Astrocyte (in vitro differentiated cells and primary cell): ENCODE measurements at regions not wholly inside any gene's neighbourhood (a gene's known extent, or its start where the extent isn't known, plus 50 kb on each side); places are given as distances from the start of the nearest gene placed in this dataset.

Experiments used
- DNase-seq: peaks from one replicate; pipeline ENCODE4 v3.0.0-alpha.2; 2010; ENCODE audit warnings: low read depth
- FAIRE-seq: peaks from 2 replicates; lab custom pipeline; 2011; peaks lifted over from hg19 to GRCh38; lab: Jason Lieb, UNC
- H2AFZ ChIP-seq: 2 replicates; pipeline ENCODE4 v1.6.0; 2012; ENCODE audit warnings: low read depth, low read length, inconsistent platforms
- H3K27ac ChIP-seq: 2 replicates; pipeline ENCODE4 v1.5.1; 2011; ENCODE audit warnings: low read depth, low read length, inconsistent platforms
- H3K27me3 ChIP-seq: 2 replicates; pipeline ENCODE4 v1.6.0; 2011; ENCODE audit warnings: low read length, inconsistent platforms; ENCODE audit not compliant: insufficient read depth
- H3K36me3 ChIP-seq: 2 replicates; pipeline ENCODE4 v1.5.1; 2011; ENCODE audit warnings: low read length, inconsistent platforms; ENCODE audit not compliant: insufficient read depth
- H3K4me1 ChIP-seq: 2 replicates; pipeline ENCODE4 v1.5.1; 2011; ENCODE audit warnings: low read length, inconsistent platforms; ENCODE audit not compliant: insufficient read depth
- H3K4me2 ChIP-seq: 2 replicates; pipeline ENCODE4 v1.6.0; 2012; ENCODE audit warnings: low read length, inconsistent platforms
- H3K4me3 ChIP-seq: 2 replicates; pipeline ENCODE4 v1.5.1; 2011; ENCODE audit warnings: low read depth, mild to moderate bottlenecking, low read length, inconsistent platforms; ENCODE audit not compliant: insufficient read depth
- H3K79me2 ChIP-seq: 2 replicates; pipeline ENCODE4 v1.6.0; 2012; ENCODE audit warnings: mild to moderate bottlenecking, low read length, inconsistent platforms; ENCODE audit not compliant: insufficient read depth
- H3K9ac ChIP-seq: 2 replicates; pipeline ENCODE4 v1.6.0; 2012; ENCODE audit warnings: mild to moderate bottlenecking, low read length, inconsistent platforms
- H3K9me3 ChIP-seq: 2 replicates; pipeline ENCODE4 v1.5.1; 2012; ENCODE audit warnings: low read depth, mild to moderate bottlenecking, low read length, inconsistent platforms; ENCODE audit not compliant: insufficient read depth
- H4K20me1 ChIP-seq: 2 replicates; pipeline ENCODE4 v1.6.0; 2012; ENCODE audit warnings: low read length, inconsistent platforms; ENCODE audit not compliant: insufficient read depth
- H3K27ac Mint-ChIP-seq: one replicate; pipeline ENCODE4 v1.8.0; 2021; ENCODE audit warnings: mild to moderate bottlenecking, mixed read lengths; ENCODE audit not compliant: unreplicated experiment
- H3K27me3 Mint-ChIP-seq: one replicate; pipeline ENCODE4 v1.8.0; 2021; ENCODE audit warnings: low read depth, mixed read lengths; ENCODE audit not compliant: unreplicated experiment
- H3K36me3 Mint-ChIP-seq: one replicate; pipeline ENCODE4 v1.8.0; 2021; ENCODE audit warnings: low read depth, mixed read lengths; ENCODE audit not compliant: unreplicated experiment
- H3K4me1 Mint-ChIP-seq: one replicate; pipeline ENCODE4 v1.8.0; 2021; ENCODE audit warnings: low read depth, mixed read lengths; ENCODE audit not compliant: unreplicated experiment
- H3K4me3 Mint-ChIP-seq: one replicate; pipeline ENCODE4 v1.8.0; 2021; ENCODE audit warnings: mild to moderate bottlenecking, moderate library complexity, mixed read lengths; ENCODE audit not compliant: unreplicated experiment
- H3K9me3 Mint-ChIP-seq: one replicate; pipeline ENCODE4 v1.8.0; 2021; ENCODE audit warnings: mild to moderate bottlenecking, mixed read lengths; ENCODE audit not compliant: unreplicated experiment
- CTCF ChIP-seq: IDR thresholded peaks from 2 replicates; pipeline ENCODE4 v1.5.1; 2011; ENCODE audit warnings: low read depth, mild to moderate bottlenecking, inconsistent platforms, low read length, moderate library complexity; ENCODE audit not compliant: insufficient read depth
- EZH2 ChIP-seq: IDR thresholded peaks from 2 replicates; pipeline ENCODE4 v1.6.1; 2012; ENCODE audit warnings: mild to moderate bottlenecking, low read length, inconsistent platforms; ENCODE audit not compliant: insufficient read depth

- Histone ChIP-seq H2AFZ (no peak overlapping the region), H3K27me3 (no peaks in the 10 kb centered on the region), H3K4me1 (no peaks in the 10 kb centered on the region), H3K9me3 (no peaks in the 10 kb centered on the region), H3K27ac (no peak overlapping the region), H3K4me3 (no peak overlapping the region), H3K36me3 (no peaks in the 10 kb centered on the region), H3K79me2 (no peaks in the 10 kb centered on the region), H4K20me1 (no peaks in the 10 kb centered on the region), H3K4me2 (no peak overlapping the region), H3K9ac (no peak overlapping the region)
- no peaks in the 10 kb centered on the region for H3K27me3 Mint-ChIP-seq
- FAIRE-seq (no peak), DNase-seq (no peak)
- peaks cover 2% of the 10 kb centered on the region for H3K4me1 Mint-ChIP-seq
- TF ChIP-seq EZH2 (no peak), CTCF (no peak)
- no peaks in the 10 kb centered on the region for H3K9me3 Mint-ChIP-seq
- H3K27ac Mint-ChIP-seq: no peak overlapping the region
- no peaks in the 10 kb centered on the region for H3K36me3 Mint-ChIP-seq
- no peak overlapping the region for H3K4me3 Mint-ChIP-seq
Observed at GRCh38 chr6:47924001-47924400, 142.2 kb downstream of the OPN5 start.

GRCh38 chr6:47922391-47922790 is 140.6 kb downstream of the OPN5 start:
- H3K27me3 Mint-ChIP-seq: no peaks in the 10 kb centered on the region
- H3K9me3 ChIP-seq: no peaks in the 10 kb centered on the region
- no peaks in the 10 kb centered on the region for H3K79me2 ChIP-seq
- no peak for FAIRE-seq
- H2AFZ ChIP-seq: no peak overlapping the region
- H3K27ac Mint-ChIP-seq: no peak overlapping the region
- no peak overlapping the region for H3K4me2 ChIP-seq
- H3K27me3 ChIP-seq: no peaks in the 10 kb centered on the region
- no peak overlapping the region for H3K27ac ChIP-seq
- no peaks in the 10 kb centered on the region for H3K4me1 ChIP-seq
- H3K4me3 Mint-ChIP-seq: no peak overlapping the region
- H4K20me1 ChIP-seq: no peaks in the 10 kb centered on the region
- H3K36me3 ChIP-seq: no peaks in the 10 kb centered on the region
- peaks cover 2% of the 10 kb centered on the region for H3K4me1 Mint-ChIP-seq
- H3K36me3 Mint-ChIP-seq: no peaks in the 10 kb centered on the region
- DNase-seq: peak; percentile 6
- TF ChIP-seq CTCF (no peak), EZH2 (no peak)
- H3K4me3 ChIP-seq: no peak overlapping the region
- H3K9ac ChIP-seq: no peak overlapping the region
- no peaks in the 10 kb centered on the region for H3K9me3 Mint-ChIP-seq

- H3K27ac Mint-ChIP-seq: no peak overlapping the region
- H3K79me2 ChIP-seq: no peaks in the 10 kb centered on the region
- no peaks in the 10 kb centered on the region for H3K4me1 ChIP-seq
- no peaks in the 10 kb centered on the region for H3K27me3 ChIP-seq
- peaks cover 2% of the 10 kb centered on the region for H3K9me3 ChIP-seq
- no peak overlapping the region for H3K4me3 ChIP-seq
- peaks cover 2% of the 10 kb centered on the region for H3K4me1 Mint-ChIP-seq
- TF ChIP-seq CTCF (no peak), EZH2 (no peak)
- H2AFZ ChIP-seq: no peak overlapping the region
- no peaks in the 10 kb centered on the region for H3K36me3 ChIP-seq
- H4K20me1 ChIP-seq: no peaks in the 10 kb centered on the region
- FAIRE-seq (no peak), DNase-seq (no peak)
- no peaks in the 10 kb centered on the region for H3K27me3 Mint-ChIP-seq
- no peaks in the 10 kb centered on the region for H3K9me3 Mint-ChIP-seq
- peaks cover 2% of the 10 kb centered on the region for H3K36me3 Mint-ChIP-seq
- no peak overlapping the region for H3K4me3 Mint-ChIP-seq
- H3K27ac ChIP-seq: no peak overlapping the region
- H3K4me2 ChIP-seq: no peak overlapping the region
- H3K9ac ChIP-seq: no peak overlapping the region
Observed at GRCh38 chr6:47919875-47920274, 138.0 kb downstream of the OPN5 start.
